ENCODE measurements at regions not wholly inside any gene's neighbourhood (a gene's known extent, or its start where the extent isn't known, plus 50 kb on each side); places are given as distances from the start of the nearest gene placed in this dataset.
A peak's percentile ranks its signal among the peaks of the same experiment; 100 is the strongest.

GRCh38 chr22:44555597-44555996, 57.6 kb upstream of the RTL6 start:
- ChIA-PET POLR2A (no interaction called here), CTCF (ENCODE audit: low intra/inter-chr PET ratio) (interaction anchor here (0.9 kb wide), 1 partner anchor 13 kb away, joined by 7 read pairs; no protein-coding TSS in a partner anchor)
- Histone ChIP-seq H3K27ac (ENCODE audit: extremely low read depth, low read depth, low read length) (no peak overlapping the region), H3K9ac (ENCODE audit: insufficient read depth in 1 of 2, low read depth in 2 of 2, low read length in 2 of 2) (no peak overlapping the region), H3K27me3 (ENCODE audit: control insufficient read depth in 2 of 2, insufficient read depth in 2 of 2, low read length in 2 of 2) (peaks cover 10 to 15% of the 10 kb centered on the region in 2 experiments; a peak in 4 of 5 replicates), H3K4me2 (ENCODE audit: insufficient read depth, low read length) (no peak overlapping the region), H3K79me2 (ENCODE audit: control insufficient read depth, insufficient read depth, low read length) (no peaks in the 10 kb centered on the region), H4K20me1 (replicated peaks; ENCODE audit: control insufficient read depth, insufficient read depth, low read length) (no peaks in the 10 kb centered on the region), H2AFZ (ENCODE audit: low read depth, low read length) (no peak overlapping the region), H3K4me1 (replicated peaks in 1 of 2; ENCODE audit: control insufficient read depth in 2 of 2, insufficient read depth in 2 of 2, low read length in 2 of 2) (peaks cover 0 to 4% of the 10 kb centered on the region in 2 experiments; a peak in 1 of 5 replicates), H3K4me3 (no peak overlapping the region), H3K36me3 (ENCODE audit: control insufficient read depth, insufficient read depth, low read length) (no peaks in the 10 kb centered on the region), H3K9me3 (replicated peaks; ENCODE audit: control insufficient read depth, insufficient read depth, low read depth, low read length) (no peaks in the 10 kb centered on the region), H3K9me1 (ENCODE audit: control insufficient read depth, insufficient read depth, low read length) (no peaks in the 10 kb centered on the region)
- FAIRE-seq = no peak
- 0% methylated on average over 2 of the region's 2 CpGs for WGBS (ENCODE audit: insufficient coverage, low coverage, missing lambda C conversion rate)
- DNase-seq (ENCODE audit: extremely low read depth in 1 of 4, low spot score in 3 of 4) = no peak
- intact Hi-C loops (cut with micrococcal nuclease) = no loop called here
- no TSS peak for BruUV-seq (replicated peaks)
- no peak for ATAC-seq
- TF ChIP-seq ZNF395 (CRISPR knock-in tag; IDR thresholded peaks at IDR 0.05) (no peak), ZNF184 (CRISPR knock-in tag; IDR thresholded peaks at IDR 0.05) (no peak), GTF3C2 (IDR thresholded peaks at IDR 0.05; ENCODE audit: borderline replicate concordance, extremely low read depth, insufficient read length) (no peak), ZNF124 (CRISPR knock-in tag; IDR thresholded peaks at IDR 0.05) (no peak), THRB (CRISPR knock-in tag; conservative IDR thresholded peaks at IDR 0.05) (no peak), ZNF512 (tag; IDR thresholded peaks at IDR 0.05) (peak; percentile 72; the same call in 1 of the 2 replicates)
- in situ Hi-C loops (cut with MboI) = no loop called here

Measured in K562 (cell line).